ENCODE measurements at regions not wholly inside any gene's neighbourhood (a gene's known extent, or its start where the extent isn't known, plus 50 kb on each side); places are given as distances from the start of the nearest gene placed in this dataset.

DNA sequence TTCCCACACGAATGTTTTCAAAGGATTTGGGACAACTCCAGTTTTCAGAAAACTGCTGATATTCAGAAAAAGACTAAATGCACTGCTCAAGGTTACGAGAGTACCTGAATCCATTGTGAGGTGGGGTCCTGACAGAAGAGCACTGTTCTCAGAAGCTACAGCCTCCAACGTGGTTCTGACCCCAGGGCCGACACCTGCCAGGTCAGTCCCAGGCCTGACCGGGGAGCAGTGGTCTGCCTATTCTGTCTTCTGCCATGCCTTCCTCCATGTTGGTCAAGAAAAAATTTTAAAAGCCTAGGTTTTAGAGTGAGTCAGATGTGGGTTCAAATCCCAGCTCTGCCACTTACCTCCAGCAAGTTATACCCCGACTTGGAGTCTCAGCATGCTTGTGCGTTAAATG lies 212.3 kb downstream of the BCL11A start:
- no peak for DNase-seq (ENCODE audit: low read depth)
- TF ChIP-seq CTCF (conservative IDR thresholded peaks at IDR 0.05; ENCODE audit: low read depth, low read length): no peak
- no peak overlapping the region for H3K4me3 ChIP-seq (ENCODE audit: low read length)

DNA sequence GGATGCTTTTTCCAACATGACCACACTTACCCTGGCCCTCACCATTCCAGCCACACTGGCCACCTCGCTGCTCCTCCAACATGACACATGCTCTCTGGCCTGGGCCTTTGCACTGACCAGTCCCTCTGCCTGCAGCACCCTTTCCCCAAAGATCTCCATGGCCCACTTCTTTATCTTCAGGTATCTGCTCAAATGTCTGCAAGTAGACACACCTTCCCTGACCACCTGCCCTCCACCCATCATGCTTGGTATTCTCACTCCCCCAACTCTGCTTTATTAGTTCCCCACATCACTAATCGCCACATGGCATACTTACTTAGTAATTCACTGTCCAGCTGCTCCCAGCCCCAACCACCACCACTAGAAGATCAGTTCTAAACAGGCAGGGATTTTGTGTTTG lies 214.2 kb downstream of the BCL11A start:
- no peak for TF ChIP-seq CTCF (conservative IDR thresholded peaks at IDR 0.05; ENCODE audit: low read depth, low read length)
- H3K4me3 ChIP-seq (ENCODE audit: low read length): no peak overlapping the region
- no peak for DNase-seq (ENCODE audit: low read depth)

DNA sequence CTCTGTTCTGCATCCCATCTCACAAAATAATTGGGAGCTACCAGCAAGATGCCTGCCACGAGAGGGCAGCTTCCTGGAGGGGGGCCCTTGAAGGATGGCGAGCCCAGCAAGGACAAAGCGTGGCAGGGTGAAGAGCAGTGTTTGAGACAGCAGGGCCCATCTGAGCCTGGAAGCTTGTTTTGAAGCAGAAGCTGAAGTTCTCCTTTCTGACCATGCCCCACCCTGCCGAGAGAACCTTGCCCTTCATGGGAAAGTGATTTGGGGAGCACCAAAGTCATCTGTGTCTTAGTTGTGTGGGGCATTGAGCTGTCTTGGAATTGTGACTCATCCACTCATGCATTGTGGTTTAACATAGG lies 216.3 kb downstream of the BCL11A start:
- no peak overlapping the region for H3K4me3 ChIP-seq (ENCODE audit: low read length)
- no peak for TF ChIP-seq CTCF (conservative IDR thresholded peaks at IDR 0.05; ENCODE audit: low read depth, low read length)
- DNase-seq (ENCODE audit: low read depth): no peak

DNA sequence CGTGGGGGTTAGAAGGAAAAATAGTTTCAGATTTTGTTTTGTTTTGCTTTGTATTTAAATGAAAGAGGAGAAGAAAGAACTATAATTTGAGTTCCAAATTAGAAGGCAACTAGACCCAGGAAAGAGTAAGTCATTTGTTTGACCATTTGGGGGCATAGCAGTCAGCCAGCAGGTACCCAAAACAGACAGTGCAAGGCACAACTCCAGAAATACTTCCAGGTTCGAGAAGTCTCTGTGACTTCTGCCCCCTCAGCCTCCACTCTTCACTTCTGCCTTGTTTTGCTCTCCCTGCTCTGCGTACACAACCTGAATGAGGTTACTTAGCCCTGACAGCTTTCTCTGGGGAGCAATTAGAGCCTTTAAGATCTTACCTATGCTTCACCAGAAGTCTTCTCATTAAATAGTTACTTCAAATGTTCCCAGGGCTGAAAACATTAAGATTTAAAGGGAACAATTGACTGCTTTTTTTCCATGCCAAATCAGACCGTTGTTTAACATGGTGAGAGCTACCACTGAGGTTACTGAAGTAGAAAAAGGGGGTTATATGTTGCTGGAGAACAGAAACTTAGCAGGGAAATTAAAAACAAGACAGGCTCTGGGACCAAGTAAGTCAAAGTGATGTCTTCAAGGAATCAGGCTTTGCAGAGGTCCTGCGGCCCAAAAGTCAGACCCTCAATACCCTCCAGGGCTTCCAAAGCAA lies 216.9 kb downstream of the BCL11A start:
- H3K4me3 ChIP-seq (ENCODE audit: low read length): no peak overlapping the region
- TF ChIP-seq CTCF (conservative IDR thresholded peaks at IDR 0.05; ENCODE audit: low read depth, low read length): no peak
- DNase-seq (ENCODE audit: low read depth): no peak

DNA sequence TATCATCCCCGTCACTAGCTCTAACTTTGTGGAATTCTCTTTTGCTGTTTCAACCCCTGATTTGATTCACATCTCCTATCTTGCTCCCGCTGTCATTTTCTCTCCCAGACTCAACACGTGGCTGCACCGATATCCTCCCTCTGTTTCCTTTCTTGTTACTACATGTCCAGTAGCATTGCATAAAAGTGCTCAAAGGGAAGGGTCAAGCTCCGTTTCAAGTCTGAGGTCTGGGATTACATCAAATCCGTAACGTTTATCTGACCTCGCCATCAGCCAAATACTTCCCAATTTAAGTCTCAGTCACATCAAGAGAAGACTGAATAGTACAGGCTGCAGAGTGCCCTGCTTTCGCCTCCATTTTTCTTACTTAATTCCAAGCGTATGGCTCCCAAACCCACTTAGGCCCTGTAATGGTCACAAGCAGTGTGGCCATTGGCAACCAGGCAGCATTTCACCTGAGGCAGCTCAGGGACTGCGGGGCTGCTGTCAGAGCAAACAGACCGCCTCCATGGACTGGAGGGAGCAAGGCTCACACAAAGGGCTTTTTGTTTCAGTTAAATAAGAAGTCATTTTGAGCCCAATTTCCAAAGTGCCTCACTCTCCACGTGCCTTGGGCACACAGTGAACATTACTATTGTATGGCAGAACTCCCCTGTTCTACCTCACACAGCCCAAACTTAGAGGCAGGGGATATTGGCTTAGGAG lies 217.8 kb downstream of the BCL11A start:
- H3K4me3 ChIP-seq (ENCODE audit: low read length): no peak overlapping the region
- DNase-seq (ENCODE audit: low read depth): no peak
- no peak for TF ChIP-seq CTCF (conservative IDR thresholded peaks at IDR 0.05; ENCODE audit: low read depth, low read length)

GRCh38 chr2:60334610-60335009 lies 218.8 kb downstream of the BCL11A start:
- TF ChIP-seq CTCF (conservative IDR thresholded peaks at IDR 0.05; ENCODE audit: low read depth, low read length): no peak
- no peak for DNase-seq (ENCODE audit: low read depth)
- H3K4me3 ChIP-seq (ENCODE audit: low read length): no peak overlapping the region

DNA sequence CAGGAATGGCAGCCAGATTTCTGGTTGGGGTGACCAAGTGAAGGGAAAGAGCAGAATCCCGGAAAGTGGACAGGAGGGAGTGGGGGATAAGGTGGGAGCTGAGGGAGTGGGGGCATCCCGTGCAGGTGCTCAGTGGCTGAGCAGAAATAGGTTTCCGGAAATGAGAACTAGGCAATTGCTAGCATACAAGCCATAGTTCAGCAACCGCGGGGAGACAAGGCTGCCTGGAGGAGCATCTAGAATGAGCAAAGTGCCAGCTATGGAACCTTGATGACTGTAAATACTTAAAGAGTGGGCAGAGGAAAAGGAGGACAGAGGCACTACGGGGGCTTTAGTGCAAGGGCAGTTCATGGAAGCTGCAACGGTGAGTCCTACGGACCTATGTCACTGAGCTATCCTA lies 220.2 kb downstream of the BCL11A start:
- no peak for DNase-seq (ENCODE audit: low read depth)
- TF ChIP-seq CTCF (conservative IDR thresholded peaks at IDR 0.05; ENCODE audit: low read depth, low read length): no peak

More for the DNA sequence above, 220.2 kb downstream of the BCL11A start:
- no peak overlapping the region for H3K4me3 ChIP-seq (ENCODE audit: low read length)

Data from retinal pigment epithelial cell (primary cell).